H1 (cell line): ENCODE measurements at regions not wholly inside any gene's neighbourhood (a gene's known extent, or its start where the extent isn't known, plus 50 kb on each side); places are given as distances from the start of the nearest gene placed in this dataset.

Experiments
- EP300 ChIP-seq, 2 experiments: IDR thresholded peaks; 1 replicate in 1 of 2; 2 replicates in 1 of 2; pipeline ENCODE4 v1.6.1; 2011 to 2012; ENCODE audit warnings: low read depth in 2 of 2, low read length in 2 of 2, mild to moderate bottlenecking in 2 of 2, borderline replicate concordance in 1 of 2, inconsistent platforms in 1 of 2, moderate library complexity in 1 of 2
- KDM1A ChIP-seq: fragments of 200-600, 300-600 bp; sonication (generic); IDR thresholded peaks from 2 replicates; pipeline ENCODE4 v1.7.1; 2016; ENCODE audit warnings: mild to moderate bottlenecking, low read length, borderline replicate concordance
- KDM5A ChIP-seq: fragments of 200-600 bp; IDR thresholded peaks from 2 replicates; pipeline ENCODE4 v1.7.1; 2012; ENCODE audit warnings: mild to moderate bottlenecking, low read length, inconsistent platforms, mixed read lengths
- NRF1 ChIP-seq: IDR thresholded peaks from 2 replicates; pipeline ENCODE4 v1.6.1; 2011; ENCODE audit warnings: mild to moderate bottlenecking, low read depth, low read length, improper control_type of control experiment
- TEAD4 ChIP-seq: IDR thresholded peaks from 2 replicates; pipeline ENCODE4 v1.6.1; 2012; ENCODE audit warnings: low read depth, low read length, inconsistent platforms, mixed read lengths
- TF ChIP-seq, protein P1 (sequence below), 3 experiments: IDR thresholded peaks; 1 replicate in 2 of 3; 2 replicates in 1 of 3; pipeline versions ENCODE4 v1.5.1 to v1.6.1; 2011; ENCODE audit warnings: low read length in 3 of 3, mild to moderate bottlenecking in 3 of 3, inconsistent platforms in 2 of 3, low read depth in 1 of 3, moderate library complexity in 1 of 3; ENCODE audit not compliant: insufficient read depth in 1 of 3; ENCODE audit errors: control extremely low read depth in 1 of 3

DNA sequence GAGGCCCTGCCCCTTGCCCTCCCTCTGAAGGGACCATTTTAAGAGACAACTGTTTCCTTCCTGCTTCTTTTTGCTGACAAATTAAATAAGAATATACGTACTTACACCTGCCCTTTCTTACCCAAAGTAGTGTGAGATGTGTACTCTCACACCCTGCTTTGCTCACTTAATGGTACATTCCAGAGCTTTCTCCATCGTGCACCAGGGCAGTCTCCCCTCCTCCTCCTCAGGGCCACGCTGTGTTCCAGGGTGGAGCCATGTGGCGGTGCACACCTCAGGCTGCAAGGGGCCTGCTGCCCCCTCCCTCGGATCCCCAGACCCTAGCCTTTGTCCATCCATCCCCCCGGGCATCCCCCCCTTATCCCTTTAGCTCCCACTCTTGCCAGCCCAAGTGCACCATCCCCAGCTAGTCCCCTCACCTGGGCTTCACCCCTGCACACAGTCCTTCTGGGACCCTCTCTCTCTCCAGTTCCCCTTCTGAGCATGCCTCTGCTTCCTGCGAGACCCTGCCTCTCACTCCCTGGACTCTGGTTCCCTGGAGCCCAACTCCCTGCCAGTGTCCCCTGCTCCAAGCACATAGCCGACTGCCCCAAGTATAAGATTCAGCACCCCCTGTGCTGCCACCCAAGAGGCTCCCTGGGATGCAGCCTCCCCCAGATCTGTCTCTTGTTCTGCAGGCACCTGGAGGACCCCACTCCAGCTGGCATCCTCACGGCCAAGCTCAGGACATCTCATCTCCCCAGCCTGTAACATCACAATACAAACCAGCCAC, 89.5 kb upstream of the IQSEC1 start:
- TF ChIP-seq KDM1A, result no peak
- TF ChIP-seq NRF1, result no peak
- no peak for TF ChIP-seq KDM5A
- TF ChIP-seq, protein P1, sequence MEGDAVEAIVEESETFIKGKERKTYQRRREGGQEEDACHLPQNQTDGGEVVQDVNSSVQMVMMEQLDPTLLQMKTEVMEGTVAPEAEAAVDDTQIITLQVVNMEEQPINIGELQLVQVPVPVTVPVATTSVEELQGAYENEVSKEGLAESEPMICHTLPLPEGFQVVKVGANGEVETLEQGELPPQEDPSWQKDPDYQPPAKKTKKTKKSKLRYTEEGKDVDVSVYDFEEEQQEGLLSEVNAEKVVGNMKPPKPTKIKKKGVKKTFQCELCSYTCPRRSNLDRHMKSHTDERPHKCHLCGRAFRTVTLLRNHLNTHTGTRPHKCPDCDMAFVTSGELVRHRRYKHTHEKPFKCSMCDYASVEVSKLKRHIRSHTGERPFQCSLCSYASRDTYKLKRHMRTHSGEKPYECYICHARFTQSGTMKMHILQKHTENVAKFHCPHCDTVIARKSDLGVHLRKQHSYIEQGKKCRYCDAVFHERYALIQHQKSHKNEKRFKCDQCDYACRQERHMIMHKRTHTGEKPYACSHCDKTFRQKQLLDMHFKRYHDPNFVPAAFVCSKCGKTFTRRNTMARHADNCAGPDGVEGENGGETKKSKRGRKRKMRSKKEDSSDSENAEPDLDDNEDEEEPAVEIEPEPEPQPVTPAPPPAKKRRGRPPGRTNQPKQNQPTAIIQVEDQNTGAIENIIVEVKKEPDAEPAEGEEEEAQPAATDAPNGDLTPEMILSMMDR (IDR thresholded peaks at IDR 0.05; ENCODE audit: control extremely low read depth in 1 of 3, insufficient read depth in 1 of 3, low read depth in 1 of 3, low read length in 3 of 3), result no peak
- TF ChIP-seq TEAD4, result no peak
- peak in 1 of 2 experiments; percentile 10; a peak in 1 of 3 replicates for TF ChIP-seq EP300 (IDR thresholded peaks at IDR 0.05; ENCODE audit: borderline replicate concordance in 1 of 2, low read depth in 2 of 2, low read length in 2 of 2)
